Brain microvascular endothelial cell (primary cell): ENCODE measurements at regions not wholly inside any gene's neighbourhood (a gene's known extent, or its start where the extent isn't known, plus 50 kb on each side); places are given as distances from the start of the nearest gene placed in this dataset.

Source experiments
- DNase-seq: peaks from one replicate; pipeline ENCODE4 v3.0.0-alpha.2; 2020
- H3K27ac ChIP-seq: fragments of 250-450 bp; sonication (Bioruptor Pico); 2 replicates; pipeline ENCODE4 v1.5.1; 2020; ENCODE audit warnings: mild to moderate bottlenecking, moderate library complexity
- H3K27me3 ChIP-seq: fragments of 250-450 bp; sonication (Bioruptor Pico); replicated peaks from 2 replicates; pipeline ENCODE4 v1.5.1; 2020; ENCODE audit warnings: mild to moderate bottlenecking
- H3K36me3 ChIP-seq: fragments of 250-450 bp; sonication (Bioruptor Pico); replicated peaks from 2 replicates; pipeline ENCODE4 v1.5.1; 2020; ENCODE audit warnings: mild to moderate bottlenecking
- H3K4me3 ChIP-seq: 2 replicates; pipeline ENCODE4 v1.5.1; 2011; ENCODE audit warnings: low read depth, mild to moderate bottlenecking, control low read depth, low read length, moderate library complexity
- in situ Hi-C: cut with HindIII; loops from 2 replicates; pipeline ENCODE4 v1.10.0; 2017; ENCODE audit warnings: low sequenced_read_pairs, low pct_ligation_motif_present
- TF ChIP-seq, protein P1 (sequence below): IDR thresholded peaks from 2 replicates; pipeline ENCODE4 v1.5.1; 2011; ENCODE audit warnings: low read depth, mild to moderate bottlenecking, moderate library complexity, low read length, control low read depth, inconsistent platforms; ENCODE audit errors: missing control alignments

DNA sequence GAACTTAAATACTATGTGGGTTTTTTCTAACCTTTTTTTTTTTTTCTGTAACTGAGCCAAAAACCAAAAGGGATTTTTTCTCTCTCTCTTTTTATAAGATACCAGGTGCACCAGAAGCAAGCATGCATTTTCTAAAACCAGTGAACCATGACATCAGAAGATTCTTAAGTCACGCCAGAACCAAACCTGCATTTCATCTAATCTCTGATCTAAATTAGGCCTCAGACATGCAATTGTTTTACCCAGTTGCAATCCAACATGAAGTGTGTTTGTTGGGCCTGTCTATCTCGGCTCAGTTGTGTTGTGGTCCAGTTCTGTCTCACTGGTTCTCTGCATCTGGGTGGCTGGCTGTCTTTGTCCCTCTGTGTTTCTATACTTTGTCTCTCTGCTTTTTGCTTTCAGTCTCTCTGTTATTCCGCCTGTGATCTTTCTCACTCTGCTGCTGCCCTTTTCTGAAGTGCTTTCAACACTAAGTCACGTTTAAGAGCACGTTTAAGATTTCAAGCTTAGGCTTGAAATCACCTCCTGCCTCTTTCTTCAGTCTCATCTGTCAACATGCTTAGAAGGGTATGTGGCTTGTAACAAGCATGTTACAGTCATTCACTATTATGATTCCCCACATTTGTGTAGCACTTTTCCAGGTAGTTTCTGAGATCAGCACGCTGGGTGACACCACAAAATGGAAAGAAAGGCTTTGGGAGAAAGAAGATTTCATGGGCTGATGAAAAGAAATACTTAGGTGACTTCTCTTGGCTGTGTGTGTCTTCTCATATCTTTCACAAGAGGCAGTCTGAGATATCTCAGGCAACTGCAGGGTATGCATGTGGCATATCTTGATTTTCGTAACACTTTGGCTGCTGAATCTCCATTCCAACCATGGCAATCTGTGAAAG lies 488.9 kb downstream of the SHISA9 start:
- no peak for DNase-seq
- Histone ChIP-seq H3K36me3 (no peaks in the 10 kb centered on the region), H3K4me3 (no peak overlapping the region), H3K27ac (no peak overlapping the region), H3K27me3 (no peaks in the 10 kb centered on the region)
- in situ Hi-C loops, result no loop called here
- TF ChIP-seq, protein P1, sequence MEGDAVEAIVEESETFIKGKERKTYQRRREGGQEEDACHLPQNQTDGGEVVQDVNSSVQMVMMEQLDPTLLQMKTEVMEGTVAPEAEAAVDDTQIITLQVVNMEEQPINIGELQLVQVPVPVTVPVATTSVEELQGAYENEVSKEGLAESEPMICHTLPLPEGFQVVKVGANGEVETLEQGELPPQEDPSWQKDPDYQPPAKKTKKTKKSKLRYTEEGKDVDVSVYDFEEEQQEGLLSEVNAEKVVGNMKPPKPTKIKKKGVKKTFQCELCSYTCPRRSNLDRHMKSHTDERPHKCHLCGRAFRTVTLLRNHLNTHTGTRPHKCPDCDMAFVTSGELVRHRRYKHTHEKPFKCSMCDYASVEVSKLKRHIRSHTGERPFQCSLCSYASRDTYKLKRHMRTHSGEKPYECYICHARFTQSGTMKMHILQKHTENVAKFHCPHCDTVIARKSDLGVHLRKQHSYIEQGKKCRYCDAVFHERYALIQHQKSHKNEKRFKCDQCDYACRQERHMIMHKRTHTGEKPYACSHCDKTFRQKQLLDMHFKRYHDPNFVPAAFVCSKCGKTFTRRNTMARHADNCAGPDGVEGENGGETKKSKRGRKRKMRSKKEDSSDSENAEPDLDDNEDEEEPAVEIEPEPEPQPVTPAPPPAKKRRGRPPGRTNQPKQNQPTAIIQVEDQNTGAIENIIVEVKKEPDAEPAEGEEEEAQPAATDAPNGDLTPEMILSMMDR, result no peak

DNA sequence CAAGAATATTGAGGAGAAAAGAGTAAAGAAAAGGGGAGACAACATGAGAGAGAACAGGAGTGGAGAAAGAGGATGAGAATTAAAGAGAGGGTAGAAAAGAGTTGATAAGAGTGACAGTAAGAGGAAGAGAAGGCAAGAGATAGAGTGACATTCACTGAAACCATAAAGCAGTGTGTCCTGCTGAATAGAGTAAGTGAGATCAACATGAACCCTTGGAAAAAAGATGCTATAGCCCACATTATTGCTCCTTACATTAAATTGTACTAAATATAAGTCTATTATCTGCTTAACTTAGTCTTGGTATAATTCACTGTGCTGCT lies 489.5 kb downstream of the SHISA9 start:
- no peaks in the 10 kb centered on the region for H3K36me3 ChIP-seq
- no peaks in the 10 kb centered on the region for H3K27me3 ChIP-seq
- TF ChIP-seq, protein P1, result no peak
- no peak overlapping the region for H3K27ac ChIP-seq
- in situ Hi-C loops, result no loop called here
- no peak overlapping the region for H3K4me3 ChIP-seq
- DNase-seq, result no peak

DNA sequence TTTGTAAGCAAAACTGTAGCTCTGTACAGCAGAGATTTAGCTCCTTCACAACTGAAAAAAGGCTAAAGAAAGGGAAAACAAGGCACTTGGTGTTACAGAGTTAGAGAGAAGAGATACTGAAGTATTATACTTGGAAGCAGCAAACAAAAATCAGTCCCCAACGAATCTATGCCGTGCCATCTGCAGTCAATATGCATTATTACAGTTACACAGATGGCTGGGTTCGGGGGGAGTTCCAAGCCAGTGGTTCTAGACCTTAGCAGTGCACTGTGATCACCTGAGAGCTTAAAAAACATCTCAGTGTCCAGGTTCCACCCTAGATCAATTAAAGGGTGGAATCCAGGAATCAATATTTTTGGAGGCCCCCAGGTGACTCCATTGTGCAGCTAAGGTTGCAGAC lies 489.9 kb downstream of the SHISA9 start:
- in situ Hi-C loops, result no loop called here
- Histone ChIP-seq H3K4me3 (no peak overlapping the region), H3K27ac (no peak overlapping the region), H3K27me3 (no peaks in the 10 kb centered on the region), H3K36me3 (no peaks in the 10 kb centered on the region)
- no peak for DNase-seq
- TF ChIP-seq, protein P1, result no peak

- no peak for DNase-seq
- in situ Hi-C loops, result no loop called here
- H3K36me3 ChIP-seq, result no peaks in the 10 kb centered on the region
- H3K27me3 ChIP-seq, result no peaks in the 10 kb centered on the region
- TF ChIP-seq, protein P1, result no peak
- no peak overlapping the region for H3K27ac ChIP-seq
- H3K4me3 ChIP-seq, result no peak overlapping the region
Measured at GRCh38 chr16:13392341-13392740, 490.9 kb downstream of the SHISA9 start.

GRCh38 chr16:13393816-13394215 lies 492.4 kb downstream of the SHISA9 start:
- Histone ChIP-seq H3K27me3 (no peaks in the 10 kb centered on the region), H3K27ac (no peak overlapping the region), H3K36me3 (no peaks in the 10 kb centered on the region), H3K4me3 (no peak overlapping the region)
- no peak for DNase-seq
- in situ Hi-C loops, result no loop called here
- TF ChIP-seq, protein P1, result no peak

- DNase-seq, result no peak
- no peaks in the 10 kb centered on the region for H3K36me3 ChIP-seq
- H3K27me3 ChIP-seq, result no peaks in the 10 kb centered on the region
- no peak overlapping the region for H3K4me3 ChIP-seq
- H3K27ac ChIP-seq, result no peak overlapping the region
- in situ Hi-C loops, result no loop called here
- TF ChIP-seq, protein P1, result no peak
Measured at GRCh38 chr16:13394488-13394887, 493.1 kb downstream of the SHISA9 start.
